HFF-Myc (cell line): ENCODE measurements at regions not wholly inside any gene's neighbourhood (a gene's known extent, or its start where the extent isn't known, plus 50 kb on each side); places are given as distances from the start of the nearest gene placed in this dataset.

Source experiments
- DNase-seq: peaks from one replicate; pipeline ENCODE4 v3.0.0-alpha.2; 2011; ENCODE audit warnings: low read depth; ENCODE audit errors: extremely low read depth
- H3K4me3 ChIP-seq: replicated peaks from 2 replicates; pipeline ENCODE4 v1.5.1; 2011; ENCODE audit warnings: low read depth, mild to moderate bottlenecking, control low read depth, low read length
- TF ChIP-seq, protein P1 (sequence below): IDR thresholded peaks from 2 replicates; pipeline ENCODE4 v1.5.1; 2012; ENCODE audit warnings: mild to moderate bottlenecking, low read depth, low read length, control low read depth; ENCODE audit errors: missing control alignments

GRCh38 chr2:19732255-19732654 is 169.5 kb downstream of the TTC32 start:
- TF ChIP-seq, protein P1, sequence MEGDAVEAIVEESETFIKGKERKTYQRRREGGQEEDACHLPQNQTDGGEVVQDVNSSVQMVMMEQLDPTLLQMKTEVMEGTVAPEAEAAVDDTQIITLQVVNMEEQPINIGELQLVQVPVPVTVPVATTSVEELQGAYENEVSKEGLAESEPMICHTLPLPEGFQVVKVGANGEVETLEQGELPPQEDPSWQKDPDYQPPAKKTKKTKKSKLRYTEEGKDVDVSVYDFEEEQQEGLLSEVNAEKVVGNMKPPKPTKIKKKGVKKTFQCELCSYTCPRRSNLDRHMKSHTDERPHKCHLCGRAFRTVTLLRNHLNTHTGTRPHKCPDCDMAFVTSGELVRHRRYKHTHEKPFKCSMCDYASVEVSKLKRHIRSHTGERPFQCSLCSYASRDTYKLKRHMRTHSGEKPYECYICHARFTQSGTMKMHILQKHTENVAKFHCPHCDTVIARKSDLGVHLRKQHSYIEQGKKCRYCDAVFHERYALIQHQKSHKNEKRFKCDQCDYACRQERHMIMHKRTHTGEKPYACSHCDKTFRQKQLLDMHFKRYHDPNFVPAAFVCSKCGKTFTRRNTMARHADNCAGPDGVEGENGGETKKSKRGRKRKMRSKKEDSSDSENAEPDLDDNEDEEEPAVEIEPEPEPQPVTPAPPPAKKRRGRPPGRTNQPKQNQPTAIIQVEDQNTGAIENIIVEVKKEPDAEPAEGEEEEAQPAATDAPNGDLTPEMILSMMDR: no peak
- no peak overlapping the region for H3K4me3 ChIP-seq
- no peak for DNase-seq

DNA sequence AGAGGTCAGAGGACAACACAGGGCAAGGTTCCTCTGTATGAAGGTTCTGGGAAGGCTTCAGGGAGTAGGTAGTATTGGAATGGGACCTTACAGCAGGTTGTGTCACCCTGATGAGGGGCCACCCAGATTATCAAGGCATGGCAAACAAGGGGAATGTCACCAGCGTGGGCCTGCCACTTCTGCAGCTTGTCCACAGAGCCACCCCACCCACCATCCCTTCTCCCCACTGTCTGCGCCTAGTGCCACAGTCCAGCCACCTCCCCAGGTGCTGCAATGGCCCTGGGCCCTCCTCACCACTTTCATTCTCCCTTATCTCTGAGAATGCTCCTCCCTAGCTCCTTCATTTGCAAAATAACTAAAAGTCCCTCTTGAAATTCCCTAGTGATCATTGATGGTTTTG is 170.3 kb downstream of the TTC32 start:
- DNase-seq: no peak
- TF ChIP-seq, protein P1: no peak
- H3K4me3 ChIP-seq: no peak overlapping the region

DNA sequence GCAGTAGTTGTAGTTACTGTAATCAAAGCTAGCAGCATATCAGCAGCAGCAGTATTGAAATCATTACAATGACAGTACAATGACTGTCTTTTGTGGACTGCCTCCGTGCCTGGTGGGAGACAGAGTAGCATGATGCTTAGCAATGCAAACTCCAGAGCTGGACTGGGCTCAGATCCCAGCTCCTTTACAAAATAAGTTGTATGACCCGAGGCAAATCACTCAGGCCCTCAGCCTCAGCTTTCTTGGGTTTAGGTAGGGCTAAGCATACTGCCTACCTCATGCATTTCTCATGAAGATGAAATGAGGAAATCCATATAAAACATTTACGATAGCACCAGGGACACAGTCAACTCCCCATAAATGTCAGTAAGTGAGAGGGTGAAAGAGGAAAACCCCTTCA is 170.7 kb downstream of the TTC32 start:
- TF ChIP-seq, protein P1: no peak
- H3K4me3 ChIP-seq: no peak overlapping the region
- DNase-seq: no peak

- H3K4me3 ChIP-seq: no peak overlapping the region
- no peak for DNase-seq
- TF ChIP-seq, protein P1: no peak
Observed at GRCh38 chr2:19728125-19728524, 173.7 kb downstream of the TTC32 start.

- no peak overlapping the region for H3K4me3 ChIP-seq
- no peak for DNase-seq
- TF ChIP-seq, protein P1: no peak
Observed at GRCh38 chr2:19725392-19725791, 176.4 kb downstream of the TTC32 start.

DNA sequence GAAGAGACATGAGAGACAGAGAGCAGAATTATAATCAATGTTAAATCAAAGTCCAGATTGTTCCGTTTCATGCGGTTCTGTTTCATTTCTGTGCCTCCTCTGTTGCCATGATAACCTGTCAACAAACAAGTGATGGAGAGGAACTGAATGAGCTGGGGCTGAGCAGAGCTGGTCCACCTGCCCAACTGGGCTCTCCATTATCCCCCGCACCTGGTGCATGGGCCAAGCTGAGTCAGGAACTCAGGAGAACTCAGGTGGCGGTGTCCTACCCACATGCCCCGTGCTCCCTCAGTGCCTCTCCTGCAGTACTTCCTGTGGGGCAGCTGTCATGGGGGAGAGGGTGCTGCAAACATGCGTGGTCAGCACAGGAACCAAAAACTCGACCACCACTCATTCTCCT is 178.8 kb downstream of the TTC32 start:
- no peak overlapping the region for H3K4me3 ChIP-seq
- no peak for DNase-seq
- TF ChIP-seq, protein P1: no peak

DNA sequence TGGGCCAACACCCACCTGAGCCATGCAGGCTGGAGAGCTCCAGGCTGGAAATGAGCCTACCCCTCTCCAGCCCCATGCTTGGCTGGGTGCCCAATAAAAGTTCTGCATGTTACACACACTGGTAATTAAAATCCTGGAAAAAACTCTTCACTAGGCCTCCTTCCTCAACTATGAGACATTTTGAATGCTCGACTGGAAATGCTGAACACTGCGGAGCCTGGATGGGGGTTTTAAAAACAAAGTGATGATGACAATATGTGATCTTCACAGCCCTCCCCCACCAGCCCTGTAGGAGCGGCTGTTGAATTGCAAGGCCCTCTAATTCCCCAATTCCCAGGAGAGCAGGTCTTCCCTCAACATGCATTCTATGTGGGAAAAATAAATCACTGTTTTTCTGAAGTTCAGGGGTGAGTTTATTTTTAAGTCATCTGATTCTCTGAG is 179.2 kb downstream of the TTC32 start:
- H3K4me3 ChIP-seq: no peak overlapping the region
- TF ChIP-seq, protein P1: no peak
- DNase-seq: no peak
